ENCODE measurements at regions not wholly inside any gene's neighbourhood (a gene's known extent, or its start where the extent isn't known, plus 50 kb on each side); places are given as distances from the start of the nearest gene placed in this dataset.
"Not testable (repeated sequence)": the region's sequence is repeated elsewhere in the genome, so short reads cannot be mapped to it uniquely, and the experiment has no call there.

DNA sequence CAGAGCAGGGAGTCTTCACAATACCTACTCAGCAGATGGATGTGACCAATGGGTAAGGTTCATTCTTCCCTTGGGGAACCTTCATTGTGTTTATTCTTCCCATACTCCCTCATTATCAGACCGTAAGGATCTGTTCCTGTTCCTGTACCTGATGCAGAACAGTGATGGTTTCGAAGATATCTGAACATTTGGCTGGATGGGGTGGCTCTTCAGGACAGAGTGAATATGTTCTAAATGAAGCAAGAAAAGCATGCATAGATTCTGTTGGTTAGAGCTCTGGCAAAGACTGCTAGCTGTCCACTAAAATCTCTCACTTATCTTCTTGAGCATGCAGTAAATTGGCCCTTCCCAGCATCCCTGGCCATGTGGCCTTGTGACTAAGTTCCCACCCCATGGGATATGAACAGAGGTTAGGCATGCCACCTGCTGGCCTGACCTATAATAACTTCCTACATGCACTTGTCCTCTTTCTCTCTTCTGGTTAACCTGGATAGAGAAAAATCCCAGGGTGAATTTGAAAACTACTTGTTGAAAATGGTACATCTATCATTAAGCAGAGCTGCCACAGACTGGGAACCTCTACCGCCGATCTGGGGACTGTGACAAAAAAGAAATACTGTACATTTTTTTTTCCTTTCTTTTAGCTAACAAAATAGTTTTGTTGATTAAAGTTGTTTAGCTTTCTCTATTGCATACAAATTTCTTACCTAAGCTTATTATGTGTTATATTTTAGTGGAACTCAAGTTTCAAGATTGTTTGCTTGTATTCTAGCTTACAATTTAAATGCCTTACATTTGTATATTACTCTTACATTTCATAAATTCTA lies 60.0 kb upstream of the BANK1 start:
- peak; percentile 81 for DNase-seq

DNA sequence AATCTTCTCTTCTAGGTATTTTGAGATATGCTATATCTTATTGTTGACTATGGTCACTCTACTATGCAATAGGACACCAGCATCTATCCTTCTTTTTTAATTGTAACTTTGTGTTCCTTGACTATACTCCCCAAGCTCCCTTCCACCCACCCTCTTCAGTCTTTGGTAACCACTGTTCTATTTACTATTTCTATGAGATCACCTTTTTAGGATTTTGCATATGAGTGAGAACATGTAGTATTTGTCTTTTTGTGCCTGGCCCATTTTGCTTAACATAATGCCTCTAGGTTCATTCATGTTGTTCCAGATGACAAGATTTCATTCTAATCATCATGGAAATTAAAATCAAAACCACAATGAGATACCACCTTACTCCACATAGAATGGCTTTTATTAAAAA lies 63.3 kb upstream of the BANK1 start:
- DNase-seq = no peak

DNA sequence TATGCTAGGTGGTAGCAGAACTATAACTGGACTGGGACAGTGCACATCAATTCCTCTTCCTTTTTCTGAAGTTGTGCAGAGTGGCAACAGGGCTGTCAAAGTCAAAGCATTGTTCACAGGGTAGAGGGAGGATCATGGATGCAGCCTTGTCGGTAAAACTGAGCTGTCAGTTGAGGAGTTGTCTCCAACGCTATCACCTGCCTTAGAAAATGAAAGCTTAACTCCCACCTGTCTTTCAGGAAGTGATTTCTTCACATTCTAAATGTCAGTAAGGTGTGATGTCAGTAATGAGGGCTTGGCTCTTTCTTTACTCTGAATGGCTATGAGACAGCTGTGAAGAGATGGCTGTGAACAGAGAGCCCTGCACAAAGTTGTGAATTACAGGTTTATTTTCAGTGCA lies 66.4 kb upstream of the BANK1 start:
- no peak for DNase-seq

DNA sequence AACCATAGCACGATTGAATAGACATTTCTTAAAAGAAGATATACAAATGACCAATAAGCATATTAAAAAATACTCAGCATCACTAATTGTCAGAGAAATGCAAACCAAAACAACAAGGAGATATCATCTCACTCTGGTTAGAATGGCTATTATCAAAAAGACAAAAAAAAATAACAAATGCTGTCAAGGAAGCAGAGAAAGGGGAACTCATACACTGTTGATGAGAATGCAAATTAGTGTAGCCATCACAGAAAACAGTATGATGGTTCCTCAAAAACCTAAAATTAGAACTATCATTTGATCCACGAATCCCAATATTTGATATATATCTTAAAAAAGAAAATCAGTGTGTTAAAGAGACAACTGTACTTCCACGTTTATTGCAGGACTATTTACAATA lies 71.7 kb upstream of the BANK1 start:
- no peak for DNase-seq

DNA sequence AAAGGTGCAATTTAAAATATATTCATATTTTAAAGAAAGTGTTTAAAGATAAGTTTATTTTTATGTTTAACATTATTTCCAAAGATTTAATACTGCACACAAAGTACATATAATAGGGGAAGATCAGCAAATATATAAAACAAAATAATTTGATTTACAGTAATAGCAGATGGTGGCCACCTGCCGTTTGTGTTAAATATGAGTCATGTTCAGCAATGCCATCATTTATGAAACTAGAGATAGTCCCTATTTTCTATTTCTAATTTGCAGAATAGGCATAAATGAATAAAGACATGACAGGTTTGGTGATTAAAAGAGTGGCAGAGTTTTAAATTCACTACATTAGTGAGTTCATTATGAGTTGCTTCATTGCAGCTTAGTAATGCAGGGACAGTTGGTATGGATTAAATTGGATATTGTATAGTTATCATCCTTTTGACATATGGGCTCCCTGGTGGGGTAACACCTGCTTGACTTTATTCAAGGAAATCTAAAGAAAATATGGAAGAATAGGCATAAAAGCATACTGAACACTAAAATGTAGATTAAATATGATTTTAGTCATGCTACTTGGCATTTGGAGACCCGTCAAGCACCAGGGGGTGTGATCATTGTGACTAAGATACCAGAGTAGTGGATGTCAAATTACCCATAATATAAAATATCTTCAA lies 78.8 kb upstream of the BANK1 start:
- peak; percentile 75 for DNase-seq

DNA sequence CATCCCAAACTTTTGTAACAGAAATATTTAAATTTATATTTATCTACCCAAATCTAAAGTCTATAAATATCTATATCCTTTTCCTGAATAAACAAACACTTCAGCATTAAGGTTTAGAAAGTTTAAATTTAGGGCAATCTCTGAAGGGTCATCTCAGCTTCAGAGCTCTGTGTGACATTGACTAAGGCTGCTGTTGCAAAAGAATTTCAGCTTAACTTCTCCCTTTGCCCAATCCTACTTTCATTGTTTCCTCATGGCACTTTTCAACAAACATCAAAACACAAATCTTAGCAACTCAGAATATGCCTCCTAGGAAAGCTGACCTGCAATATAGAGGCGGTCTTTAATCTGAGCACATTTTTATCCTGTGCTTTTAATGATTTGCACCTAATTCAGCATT lies 79.7 kb upstream of the BANK1 start:
- peak; percentile 11 for DNase-seq

DNA sequence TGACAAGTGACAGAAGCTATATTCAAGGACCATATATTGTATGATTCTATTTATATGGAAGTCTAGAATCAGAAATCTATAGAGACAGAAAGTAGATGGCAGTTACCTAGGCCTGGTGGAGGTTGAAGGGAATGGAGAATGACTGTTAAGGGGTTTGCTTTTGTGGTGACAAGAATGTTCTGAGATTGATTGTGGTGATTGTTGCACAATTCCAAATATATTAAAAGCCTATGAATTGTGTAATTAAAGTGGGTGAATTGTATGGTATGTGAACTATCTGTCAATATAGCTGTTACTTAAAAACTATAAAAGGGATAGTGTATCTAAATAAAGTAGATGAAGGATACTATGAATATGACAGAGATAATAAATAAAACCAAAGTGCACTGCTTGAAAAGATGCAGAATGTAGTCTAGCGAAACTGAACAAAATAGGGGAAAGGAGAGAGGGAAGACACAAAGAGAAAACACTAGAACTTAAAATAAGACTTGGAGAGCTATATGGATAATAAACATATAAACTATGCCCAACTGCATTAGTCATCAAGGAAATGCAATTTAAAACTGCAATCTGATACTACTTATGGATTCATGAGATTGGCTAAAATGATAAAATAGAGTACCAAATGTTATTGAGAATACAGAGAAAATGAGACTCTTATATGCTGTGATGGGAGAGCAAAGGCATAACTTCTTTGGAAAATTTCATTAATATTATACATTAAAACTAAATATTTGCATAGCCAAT lies 82.1 kb upstream of the BANK1 start:
- DNase-seq = no peak

DNA sequence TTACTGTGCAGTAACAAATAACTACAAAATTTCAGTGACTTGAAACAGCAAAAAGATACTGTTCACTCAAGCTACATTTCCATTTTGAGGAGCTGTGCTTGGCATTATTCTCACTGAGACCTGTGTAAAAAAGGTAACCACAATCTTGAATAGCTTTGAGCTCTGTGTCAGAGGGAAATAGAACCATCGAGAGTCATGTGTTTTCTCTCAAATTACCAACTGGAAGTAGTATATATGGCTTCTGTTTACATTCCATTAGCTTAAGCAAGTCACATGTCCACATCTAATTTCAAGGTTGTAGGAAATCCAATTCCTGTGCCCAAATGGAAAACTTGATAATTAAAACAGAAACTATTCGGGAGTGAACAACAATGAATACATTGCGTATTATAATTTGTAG lies 82.9 kb upstream of the BANK1 start:
- no peak for DNase-seq

DNA sequence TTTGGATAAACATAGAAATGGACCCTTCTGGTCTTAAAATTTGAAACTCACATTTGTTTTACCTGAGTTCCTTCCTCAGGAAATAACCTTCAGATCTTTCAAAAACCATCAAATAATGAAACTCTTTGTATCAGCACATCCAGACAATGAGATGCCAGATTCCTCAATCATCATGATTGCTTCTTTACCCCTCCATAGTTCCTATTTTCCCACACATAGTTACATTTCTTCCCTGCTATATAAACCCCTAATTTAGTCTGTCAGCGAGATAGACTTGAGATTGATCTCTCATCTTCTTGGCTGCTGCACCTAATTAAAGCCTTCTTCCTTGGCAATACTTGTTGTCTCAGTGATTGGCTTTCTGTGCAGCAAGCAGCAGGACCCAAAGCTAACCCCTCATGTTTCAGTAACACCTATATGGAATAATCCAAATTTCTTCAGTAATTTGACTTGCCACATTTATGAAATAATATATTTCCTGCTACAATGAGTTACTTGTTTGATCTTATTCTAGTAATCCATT lies 83.9 kb upstream of the BANK1 start:
- DNase-seq = no peak

DNA sequence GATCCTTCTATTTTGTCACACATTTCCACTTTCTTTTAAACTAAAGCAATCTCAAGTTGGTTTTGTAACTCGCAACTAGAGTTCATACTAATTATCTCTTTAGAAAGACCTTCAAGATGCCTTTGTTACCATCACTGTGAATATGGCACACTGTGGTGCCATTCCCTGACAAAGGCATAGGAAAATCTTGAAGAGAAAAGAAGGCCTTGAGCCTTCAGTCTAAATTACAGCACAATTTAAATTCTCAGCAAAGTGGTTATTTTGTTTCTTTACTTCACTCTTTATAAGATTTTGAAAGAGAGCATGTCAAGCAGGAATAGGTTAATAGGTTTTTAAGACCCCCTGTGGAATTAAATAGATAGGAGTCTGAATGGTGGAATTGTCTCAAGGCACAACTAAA lies 89.0 kb upstream of the BANK1 start:
- DNase-seq = no peak

DNA sequence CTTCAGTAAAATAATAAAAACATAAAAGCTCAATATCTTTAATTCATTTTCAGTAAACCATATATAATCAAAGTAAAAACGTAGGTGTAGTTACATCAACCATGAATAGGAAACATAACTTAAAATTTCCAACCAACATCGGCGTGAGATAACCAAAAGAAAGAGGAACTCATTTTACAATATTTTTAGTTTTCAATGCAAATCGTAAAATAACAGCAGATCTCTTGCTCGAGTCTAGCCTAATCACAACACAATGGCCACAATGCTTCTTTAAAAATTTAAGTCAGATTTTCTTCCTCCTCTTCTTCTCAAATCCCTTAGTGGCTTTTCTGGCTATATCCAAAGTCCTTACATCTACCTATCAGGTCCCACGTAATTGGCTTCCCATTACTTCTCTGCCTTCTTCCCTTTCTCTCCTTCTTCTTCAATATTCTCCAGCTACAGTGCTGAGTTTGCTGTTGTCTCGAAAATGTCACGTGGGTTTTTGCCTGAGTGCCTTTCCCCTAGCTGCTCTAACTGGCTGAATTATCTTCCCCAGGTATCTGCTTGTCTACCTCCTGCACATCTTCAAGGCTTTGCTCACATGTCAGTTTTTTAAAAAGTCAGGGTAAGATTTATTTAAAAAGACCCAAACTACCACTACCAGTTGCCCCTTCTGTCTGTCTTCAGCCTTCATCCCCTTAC lies 90.9 kb upstream of the BANK1 start:
- no peak for DNase-seq

DNA sequence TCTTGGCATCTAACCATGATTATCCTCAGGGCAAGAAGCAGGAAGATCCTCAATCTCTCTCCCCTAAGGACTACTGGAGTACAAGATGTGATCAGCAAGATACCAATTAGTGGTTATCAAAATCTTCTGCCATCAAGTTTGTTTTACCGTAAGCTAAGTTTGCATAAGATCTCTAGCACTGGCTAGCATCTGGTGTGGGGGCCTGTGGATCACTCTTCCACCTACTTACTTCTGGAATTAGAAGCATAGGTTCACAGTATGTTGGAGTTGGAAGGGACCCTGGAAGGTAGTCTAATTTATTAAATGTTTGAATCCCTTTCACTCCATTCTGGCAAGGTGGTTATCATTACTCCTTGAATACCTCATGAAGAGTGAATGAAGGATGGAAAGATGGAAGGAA lies 93.3 kb upstream of the BANK1 start:
- DNase-seq = no peak

DNA sequence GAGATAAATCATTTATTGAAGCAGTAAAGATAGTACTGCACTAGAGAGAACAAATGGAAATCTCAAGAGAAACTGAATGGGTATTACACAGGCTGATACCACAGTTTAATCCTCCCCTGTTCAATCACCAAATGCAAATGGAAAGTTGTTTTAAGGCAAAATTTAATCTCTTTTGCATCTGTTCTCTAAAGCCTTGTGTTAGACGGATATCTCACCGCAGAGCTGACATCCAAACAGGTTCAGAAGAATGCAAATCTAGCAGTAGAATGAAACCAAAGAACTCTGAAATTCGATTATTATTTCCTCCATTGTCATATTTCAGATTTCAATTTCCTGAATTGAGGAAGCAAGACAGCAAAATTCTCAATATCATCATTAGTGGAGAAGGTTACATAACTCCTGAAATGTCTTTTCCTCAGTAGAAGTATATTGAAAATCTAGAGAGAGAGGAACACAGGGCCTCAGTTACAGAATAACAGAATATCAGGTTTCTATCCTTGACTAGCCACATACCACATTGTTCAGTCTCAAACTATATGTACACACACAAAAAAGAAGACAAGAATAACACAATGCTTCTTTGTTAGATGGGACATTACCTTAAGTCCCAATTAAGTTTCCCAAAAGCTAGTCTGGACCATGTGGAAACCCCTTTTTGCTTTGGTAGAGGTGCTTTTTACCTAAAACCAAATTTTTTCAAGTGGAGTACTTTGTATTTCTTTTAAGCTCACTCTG lies 94.1 kb upstream of the BANK1 start:
- peak; percentile 57 for DNase-seq

DNA sequence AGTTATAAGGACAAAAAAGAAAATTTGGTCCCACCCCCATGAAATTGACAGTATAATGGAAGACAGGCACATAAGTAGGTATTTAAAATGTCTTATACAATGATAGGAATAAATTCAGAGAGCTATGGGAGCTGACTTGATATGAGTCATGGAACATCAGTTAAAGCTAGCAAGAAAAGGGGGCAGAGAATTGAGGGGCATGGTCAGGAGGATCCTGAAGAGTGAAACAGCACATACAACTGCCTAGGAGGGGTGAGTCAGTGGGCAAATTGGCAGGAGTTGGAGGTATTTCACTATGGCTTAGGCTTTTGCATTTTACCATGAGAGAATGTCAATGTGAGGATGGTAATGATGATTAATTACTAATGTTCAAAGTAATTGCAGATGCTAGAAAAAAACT lies 95.4 kb upstream of the BANK1 start:
- no peak for DNase-seq

DNA sequence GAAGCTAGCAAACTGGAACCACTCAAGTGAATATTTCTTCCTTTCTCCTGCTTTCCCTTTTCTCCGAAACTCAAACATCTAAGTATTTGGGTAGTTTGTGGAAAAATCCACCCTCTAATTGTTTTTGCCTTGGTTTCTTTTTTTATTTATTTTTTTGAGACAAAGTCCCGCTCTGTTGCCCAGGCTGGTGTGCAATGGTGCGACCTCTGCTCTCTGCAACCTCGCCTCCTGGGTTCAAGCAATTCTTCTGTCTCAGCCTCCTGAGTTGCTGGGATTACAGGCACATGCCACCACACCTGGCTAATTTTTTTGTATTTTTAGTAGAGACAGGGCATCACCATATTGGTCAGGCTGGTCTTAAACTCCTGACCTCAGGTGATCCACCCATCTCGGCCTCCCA lies 96.1 kb upstream of the BANK1 start:
- DNase-seq = not testable (repeated sequence)

DNA sequence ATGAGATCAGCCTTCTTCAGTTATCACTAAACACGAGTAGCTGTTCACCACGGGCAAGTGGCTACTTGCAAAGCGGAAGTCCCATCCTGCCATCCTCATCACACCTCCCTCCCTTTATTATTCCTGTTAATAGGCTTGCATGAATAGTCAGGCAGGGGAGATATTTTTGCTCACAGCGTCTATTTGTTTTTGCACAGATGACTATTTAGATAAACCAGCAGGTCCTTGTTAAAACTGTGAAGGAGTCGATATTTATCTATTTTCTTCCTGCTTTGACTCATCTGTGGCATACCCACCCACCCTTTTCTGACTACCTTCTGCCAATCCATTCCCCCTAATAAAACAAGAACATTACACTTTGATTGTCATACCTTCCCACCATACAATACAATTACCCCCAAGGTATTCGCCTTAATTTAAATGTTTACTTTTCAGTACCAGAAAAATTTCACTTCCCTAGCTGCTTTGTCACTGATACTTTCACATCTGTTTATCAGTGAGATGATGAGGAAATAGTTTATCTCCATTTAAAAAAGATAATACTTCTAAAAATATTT lies 96.6 kb upstream of the BANK1 start:
- peak; percentile 46 for DNase-seq

DNA sequence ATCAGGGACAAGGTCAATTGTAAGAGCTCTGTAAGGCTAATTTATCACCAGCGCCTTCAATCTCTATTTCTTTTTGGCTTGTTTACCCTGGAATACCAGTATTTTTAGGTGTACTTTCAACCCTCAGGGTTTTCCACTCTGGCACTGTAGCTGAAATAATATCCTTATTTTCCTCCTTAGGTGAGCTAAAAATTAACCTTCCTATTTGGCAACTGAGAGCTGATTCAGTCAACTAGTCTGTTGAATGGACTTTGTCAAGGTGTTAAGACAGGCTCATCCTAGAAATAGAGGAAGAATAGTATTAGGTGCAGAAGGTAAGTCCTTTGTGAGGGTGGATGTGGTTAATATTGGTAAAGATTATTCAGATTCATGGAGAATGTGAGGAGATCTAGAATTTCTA lies 101.3 kb upstream of the BANK1 start:
- no peak for DNase-seq

DNA sequence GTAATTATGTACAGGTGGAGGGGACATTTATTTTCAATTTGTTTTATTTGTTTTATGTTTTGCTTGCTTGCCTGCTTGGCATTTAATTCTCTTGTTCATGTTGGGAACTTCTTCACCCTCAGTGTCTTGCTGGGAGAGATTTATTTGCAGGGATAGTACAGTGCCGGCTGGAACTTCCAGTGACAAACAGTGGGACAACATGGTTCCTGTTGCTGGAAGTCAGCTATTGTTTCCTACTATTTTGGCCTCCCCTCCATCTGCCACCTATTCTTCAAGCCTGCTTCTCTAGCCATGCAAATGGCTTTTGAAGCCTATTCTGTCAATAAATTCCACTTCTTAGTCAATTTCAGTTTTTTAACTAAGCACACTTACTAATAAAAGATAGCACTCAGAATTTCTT lies 105.4 kb upstream of the BANK1 start:
- DNase-seq = no peak

DNA sequence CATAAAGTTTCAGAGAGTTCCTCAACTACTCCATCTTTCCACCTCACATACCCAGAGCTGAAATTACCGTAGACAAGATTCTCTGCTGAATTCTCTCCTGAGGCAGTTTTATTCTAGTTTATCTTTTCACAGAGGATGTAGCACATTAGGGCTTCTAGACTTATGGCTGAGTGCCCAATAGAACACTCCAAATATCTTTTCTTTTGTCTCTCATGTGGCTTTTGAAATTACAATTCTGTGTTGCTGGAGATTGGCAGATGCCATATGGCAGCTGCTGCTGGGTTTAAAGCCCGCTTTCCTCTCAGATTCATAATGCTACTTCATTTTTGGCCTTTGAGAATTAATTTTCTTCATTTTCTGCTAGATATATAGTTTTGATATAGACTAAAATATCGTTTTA lies 107.6 kb upstream of the BANK1 start:
- DNase-seq = no peak

DNA sequence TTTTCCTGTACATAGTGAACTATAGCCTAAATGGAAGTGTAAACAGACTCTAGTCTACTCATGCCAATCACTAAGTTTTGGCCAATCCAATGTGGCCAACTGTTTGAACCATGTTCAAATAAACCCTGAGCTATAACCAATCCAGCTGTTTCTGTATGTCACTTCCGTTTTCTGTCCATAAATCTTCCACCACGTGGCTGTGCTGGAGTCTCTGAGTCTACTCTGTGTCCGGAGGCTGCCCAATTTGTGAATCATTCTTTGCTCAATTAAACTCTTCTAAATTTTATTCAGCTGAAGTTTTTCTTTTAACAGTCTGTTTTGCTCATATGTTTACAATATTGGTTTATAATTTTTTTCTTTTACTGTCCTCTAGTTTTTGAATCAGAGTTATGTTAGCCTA lies 112.3 kb upstream of the BANK1 start:
- no peak for DNase-seq

DNA sequence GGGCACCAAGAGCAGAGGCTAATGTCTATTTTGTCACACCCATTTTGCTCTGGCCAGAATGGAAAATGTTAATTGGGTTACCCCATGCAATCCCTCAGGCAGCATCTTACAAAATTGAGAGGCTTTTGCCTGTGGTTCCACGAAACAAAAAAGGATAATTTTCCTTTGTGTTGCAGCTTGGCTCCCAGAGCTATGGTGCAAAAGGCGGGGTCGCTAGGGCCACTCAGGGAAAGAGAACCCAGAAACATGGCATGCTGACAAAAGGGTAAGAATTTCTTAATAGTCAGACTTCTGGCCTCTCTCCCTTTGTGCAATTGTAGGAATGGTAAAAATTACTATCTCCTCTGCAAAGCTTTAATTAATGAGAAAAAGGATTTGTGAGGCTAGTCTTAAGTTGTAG lies 119.6 kb upstream of the BANK1 start:
- no peak for DNase-seq

DNA sequence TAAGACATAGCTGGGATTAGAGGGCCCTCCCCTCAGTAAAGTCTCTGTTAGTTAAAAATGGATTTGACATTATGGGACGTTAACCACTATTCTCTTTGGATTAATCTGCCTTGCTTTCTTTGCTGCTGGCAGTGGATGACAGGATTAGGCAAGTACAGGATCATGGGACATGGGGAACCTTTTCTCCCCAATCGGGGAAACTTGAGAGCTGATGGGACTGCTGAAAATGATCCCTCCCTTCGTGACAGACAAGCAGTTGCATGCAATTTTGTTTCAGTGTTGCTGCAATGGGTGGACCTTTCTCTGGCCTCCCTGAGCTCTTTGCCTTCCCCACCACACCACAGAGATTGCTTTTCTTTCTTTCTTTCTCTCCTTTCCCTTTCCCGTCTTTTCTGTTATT lies 120.2 kb upstream of the BANK1 start:
- no peak for DNase-seq
